ENCODE measurements at regions not wholly inside any gene's neighbourhood (a gene's known extent, or its start where the extent isn't known, plus 50 kb on each side); places are given as distances from the start of the nearest gene placed in this dataset.

GRCh38 chr21:35730325-35730724 is 330.0 kb downstream of the SETD4 start:
- Histone ChIP-seq H3K4me3 (no peak overlapping the region), H3K4me1 (ENCODE audit: control insufficient read depth in 5 of 5, insufficient read depth in 5 of 5, low read length in 5 of 5) (no peaks in the 10 kb centered on the region), H3K27ac (ENCODE audit: low read depth in 1 of 2, low read length in 1 of 2) (no peak overlapping the region), H3K27me3 (ENCODE audit: control insufficient read depth in 3 of 3, insufficient read depth in 3 of 3, low read length in 2 of 3) (peaks cover 0 to 3% (median 0%) of the 10 kb centered on the region in 3 donors), H3K36me3 (ENCODE audit: control insufficient read depth in 4 of 4, insufficient read depth in 4 of 4, low read length in 4 of 4) (no peaks in the 10 kb centered on the region), H3K9me3 (ENCODE audit: control insufficient read depth in 4 of 4, insufficient read depth in 3 of 4, low read length in 3 of 4) (no peaks in the 10 kb centered on the region), H3K9ac (ENCODE audit: insufficient read depth in 1 of 2, low read length in 2 of 2) (no peak overlapping the region)
- DNase-seq (no peak), ATAC-seq (ENCODE audit: insufficient read depth, low FRiP score) (no peak)
- TF ChIP-seq CTCF (IDR thresholded peaks at IDR 0.05; ENCODE audit: control extremely low read depth, extremely low read depth), result no peak
- 92% methylated on average over 8 of the region's 8 CpGs for WGBS, 2 donors

GRCh38 chr21:35727830-35728229 is 332.5 kb downstream of the SETD4 start:
- DNase-seq (no peak), ATAC-seq (ENCODE audit: insufficient read depth, low FRiP score) (no peak)
- Histone ChIP-seq H3K27ac (ENCODE audit: low read depth in 1 of 2, low read length in 1 of 2) (no peak overlapping the region), H3K4me1 (ENCODE audit: control insufficient read depth in 5 of 5, insufficient read depth in 5 of 5, low read length in 5 of 5) (no peaks in the 10 kb centered on the region), H3K27me3 (ENCODE audit: control insufficient read depth in 3 of 3, insufficient read depth in 3 of 3, low read length in 2 of 3) (peaks cover 0 to 3% (median 0%) of the 10 kb centered on the region in 3 donors), H3K36me3 (ENCODE audit: control insufficient read depth in 4 of 4, insufficient read depth in 4 of 4, low read length in 4 of 4) (no peaks in the 10 kb centered on the region), H3K9ac (ENCODE audit: insufficient read depth in 1 of 2, low read length in 2 of 2) (no peak overlapping the region), H3K9me3 (ENCODE audit: control insufficient read depth in 4 of 4, insufficient read depth in 3 of 4, low read length in 3 of 4) (no peaks in the 10 kb centered on the region), H3K4me3 (no peak overlapping the region)
- 64 to 69% methylated on average over 2 of the region's 2 CpGs for WGBS, 2 donors
- TF ChIP-seq CTCF (IDR thresholded peaks at IDR 0.05; ENCODE audit: control extremely low read depth, extremely low read depth), result no peak

- Histone ChIP-seq H3K9me3 (ENCODE audit: control insufficient read depth in 4 of 4, insufficient read depth in 3 of 4, low read length in 3 of 4) (no peaks in the 10 kb centered on the region), H3K4me3 (no peak overlapping the region), H3K27ac (ENCODE audit: low read depth in 1 of 2, low read length in 1 of 2) (no peak overlapping the region), H3K27me3 (ENCODE audit: control insufficient read depth in 3 of 3, insufficient read depth in 3 of 3, low read length in 2 of 3) (peaks cover 0 to 3% (median 0%) of the 10 kb centered on the region in 3 donors), H3K9ac (ENCODE audit: insufficient read depth in 1 of 2, low read length in 2 of 2) (no peak overlapping the region), H3K4me1 (ENCODE audit: control insufficient read depth in 5 of 5, insufficient read depth in 5 of 5, low read length in 5 of 5) (peaks cover 0 to 5% (median 0%) of the 10 kb centered on the region in 5 donors), H3K36me3 (ENCODE audit: control insufficient read depth in 4 of 4, insufficient read depth in 4 of 4, low read length in 4 of 4) (no peaks in the 10 kb centered on the region)
- DNase-seq, result no peak
- ATAC-seq (ENCODE audit: insufficient read depth, low FRiP score), result no peak
- no peak for TF ChIP-seq CTCF (IDR thresholded peaks at IDR 0.05; ENCODE audit: control extremely low read depth, extremely low read depth)
- WGBS, 2 donors, result 87 to 93% methylated on average over 4 of the region's 4 CpGs
Measured at GRCh38 chr21:35724156-35724555, 336.2 kb downstream of the SETD4 start.

GRCh38 chr21:35721701-35722100 is 338.6 kb downstream of the SETD4 start:
- no peak for TF ChIP-seq CTCF (IDR thresholded peaks at IDR 0.05; ENCODE audit: control extremely low read depth, extremely low read depth)
- no peaks in the 10 kb centered on the region for H3K27me3 ChIP-seq (ENCODE audit: control insufficient read depth in 3 of 3, insufficient read depth in 3 of 3, low read length in 2 of 3)
- 75 to 89% methylated on average over 4 of the region's 4 CpGs for WGBS, 2 donors
- H3K4me1 ChIP-seq (ENCODE audit: control insufficient read depth in 5 of 5, insufficient read depth in 5 of 5, low read length in 5 of 5), result peaks cover 0 to 5% (median 0%) of the 10 kb centered on the region in 5 donors
- H3K4me3 ChIP-seq, result no peak overlapping the region
- no peaks in the 10 kb centered on the region for H3K36me3 ChIP-seq (ENCODE audit: control insufficient read depth in 4 of 4, insufficient read depth in 4 of 4, low read length in 4 of 4)
- ATAC-seq (ENCODE audit: insufficient read depth, low FRiP score) (no peak), DNase-seq (no peak)
- no peak overlapping the region for H3K9ac ChIP-seq (ENCODE audit: insufficient read depth in 1 of 2, low read length in 2 of 2)
- no peaks in the 10 kb centered on the region for H3K9me3 ChIP-seq (ENCODE audit: control insufficient read depth in 4 of 4, insufficient read depth in 3 of 4, low read length in 3 of 4)
- no peak overlapping the region for H3K27ac ChIP-seq (ENCODE audit: low read depth in 1 of 2, low read length in 1 of 2)
